HepG2 (cell line): ENCODE measurements at regions not wholly inside any gene's neighbourhood (a gene's known extent, or its start where the extent isn't known, plus 50 kb on each side); places are given as distances from the start of the nearest gene placed in this dataset.

Source experiments
- CTCF ChIP-seq: sonication (generic); formaldehyde crosslinking; IDR thresholded peaks from 2 replicates; pipeline ENCODE4 v1.5.0; 2020; ENCODE audit warnings: mild to moderate bottlenecking, missing genetic modification reagents, moderate library complexity
- DRAP1 ChIP-seq: IDR thresholded peaks from 2 replicates; pipeline ENCODE4 v1.6.1; 2016; ENCODE audit warnings: missing genetic modification reagents, missing compliant biosample characterization
- FOSL2 ChIP-seq: sonication (generic); formaldehyde crosslinking; IDR thresholded peaks from 2 replicates; pipeline ENCODE4 v1.4.0; 2020; ENCODE audit warnings: missing genetic modification reagents
- FOXA1 ChIP-seq, 2 experiments: fragments of 450-650 bp in 1 of 2; sonication (generic) in 1 of 2; formaldehyde crosslinking in 1 of 2; IDR thresholded peaks; 2 replicates each; pipeline versions ENCODE4 v1.4.0 to v1.6.1; 2016 to 2020; ENCODE audit warnings: missing genetic modification reagents in 1 of 2
- GTF3A ChIP-seq: sonication (generic); formaldehyde crosslinking; conservative IDR thresholded peaks from 2 replicates; pipeline ENCODE4 v1.4.0; 2020; ENCODE audit warnings: mild to moderate bottlenecking, missing genetic modification reagents
- IRF2 ChIP-seq: IDR thresholded peaks from 2 replicates; pipeline ENCODE4 v1.6.1; 2018; ENCODE audit warnings: missing genetic modification reagents, missing compliant biosample characterization
- KLF16 ChIP-seq, 2 experiments: sonication (generic) in 1 of 2; formaldehyde crosslinking in 1 of 2; IDR thresholded peaks; 2 replicates each; pipeline versions ENCODE4 v1.6.1 to v1.8.0; 2016 to 2023; ENCODE audit warnings: missing genetic modification reagents in 2 of 2, missing compliant biosample characterization in 1 of 2
- PRDM10 ChIP-seq: sonication (generic); formaldehyde crosslinking; IDR thresholded peaks from 2 replicates; pipeline ENCODE4 v1.4.0; 2020; ENCODE audit warnings: low read depth, missing genetic modification reagents
- SMAD3 ChIP-seq: sonication (generic); formaldehyde crosslinking; IDR thresholded peaks from 2 replicates; pipeline ENCODE4 v1.4.0; 2020; ENCODE audit warnings: missing genetic modification reagents
- TEAD3 ChIP-seq: optimal IDR thresholded peaks from 2 replicates; pipeline ENCODE3; 2016; ENCODE audit warnings: borderline replicate concordance
- ZBTB43 ChIP-seq: sonication (generic); formaldehyde crosslinking; conservative IDR thresholded peaks from 2 replicates; pipeline ENCODE4 v1.4.0; 2020; ENCODE audit warnings: missing genetic modification reagents
- ZFAT ChIP-seq: sonication (generic); formaldehyde crosslinking; conservative IDR thresholded peaks from 2 replicates; pipeline ENCODE4 v1.8.1; 2023; ENCODE audit warnings: missing genetic modification reagents, inconsistent platforms
- ZNF646 ChIP-seq: sonication (generic); formaldehyde crosslinking; IDR thresholded peaks from 2 replicates; pipeline ENCODE4 v1.9.0; 2021; ENCODE audit warnings: mild to moderate bottlenecking, missing genetic modification reagents
- ZNF652 ChIP-seq: IDR thresholded peaks from 2 replicates; pipeline ENCODE4 v1.6.1; 2016; ENCODE audit warnings: low read depth, borderline replicate concordance
- ZNF775 ChIP-seq: sonication (generic); formaldehyde crosslinking; IDR thresholded peaks from 2 replicates; pipeline ENCODE4 v1.4.0; 2020; ENCODE audit warnings: missing genetic modification reagents, mild to moderate bottlenecking, moderate library complexity, borderline replicate concordance
- ZSCAN25 ChIP-seq: sonication (generic); formaldehyde crosslinking; IDR thresholded peaks from 2 replicates; pipeline ENCODE4 v1.8.0; 2022; ENCODE audit warnings: mild to moderate bottlenecking, missing genetic modification reagents

GRCh38 chr14:49992901-49993339 lies 100.0 kb downstream of the ARF6 start (continued):
- TF ChIP-seq PRDM10 (CRISPR knock-in tag), result peak; percentile 63; the same call in 1 of the 2 replicates
- peak; percentile 15; the same call in 1 of the 2 replicates for TF ChIP-seq CTCF (CRISPR knock-in tag)
- peak; percentile 42; the same call in 1 of the 2 replicates for TF ChIP-seq DRAP1
- peak; percentile 60; the same call in 1 of the 2 replicates for TF ChIP-seq SMAD3 (CRISPR knock-in tag)
- no peak for TF ChIP-seq GTF3A
- peak; percentile 90 for TF ChIP-seq FOSL2
- peak; percentile 30; the same call in 1 of the 2 replicates for TF ChIP-seq ZNF646 (CRISPR knock-in tag)
- TF ChIP-seq KLF16 (CRISPR knock-in tag; IDR thresholded peaks at IDR 0.05), result 0 out of 4 replicates have a peak, but pooled peaks of 1 of the 2 experiments have one; percentile 48
- TF ChIP-seq FOXA1 (IDR thresholded peaks at IDR 0.05), result no peak
- peak; percentile 40; the same call in 1 of the 2 replicates for TF ChIP-seq FOXA1 (CRISPR knock-in tag; IDR thresholded peaks at IDR 0.05)
- no peak; the same call in 1 of the 2 replicates for TF ChIP-seq ZSCAN25 (CRISPR knock-in tag)
- TF ChIP-seq TEAD3 (CRISPR knock-in tag), result peak; percentile 80
- TF ChIP-seq ZFAT (CRISPR knock-in tag), result no peak
- TF ChIP-seq ZNF652 (CRISPR knock-in tag), result no peak; the same call in 1 of the 2 replicates
- TF ChIP-seq IRF2 (CRISPR knock-in tag), result peak; percentile 90
- TF ChIP-seq ZBTB43 (CRISPR knock-in tag), result peak; percentile 74
- TF ChIP-seq ZNF775 (CRISPR knock-in tag), result no peak
